ENCODE measurements at regions not wholly inside any gene's neighbourhood (a gene's known extent, or its start where the extent isn't known, plus 50 kb on each side); places are given as distances from the start of the nearest gene placed in this dataset.
"Not testable (repeated sequence)": the region's sequence is repeated elsewhere in the genome, so short reads cannot be mapped to it uniquely, and the experiment has no call there.

- DNase-seq: no peak
Measured at GRCh38 chr12:32010631-32011336, 51.6 kb downstream of the RESF1 start.

- no peak for DNase-seq
Measured at GRCh38 chr12:32012249-32012785, 53.1 kb downstream of the RESF1 start.

- no peak for DNase-seq
Measured at GRCh38 chr12:32015036-32015435, 55.8 kb downstream of the RESF1 start.

DNA sequence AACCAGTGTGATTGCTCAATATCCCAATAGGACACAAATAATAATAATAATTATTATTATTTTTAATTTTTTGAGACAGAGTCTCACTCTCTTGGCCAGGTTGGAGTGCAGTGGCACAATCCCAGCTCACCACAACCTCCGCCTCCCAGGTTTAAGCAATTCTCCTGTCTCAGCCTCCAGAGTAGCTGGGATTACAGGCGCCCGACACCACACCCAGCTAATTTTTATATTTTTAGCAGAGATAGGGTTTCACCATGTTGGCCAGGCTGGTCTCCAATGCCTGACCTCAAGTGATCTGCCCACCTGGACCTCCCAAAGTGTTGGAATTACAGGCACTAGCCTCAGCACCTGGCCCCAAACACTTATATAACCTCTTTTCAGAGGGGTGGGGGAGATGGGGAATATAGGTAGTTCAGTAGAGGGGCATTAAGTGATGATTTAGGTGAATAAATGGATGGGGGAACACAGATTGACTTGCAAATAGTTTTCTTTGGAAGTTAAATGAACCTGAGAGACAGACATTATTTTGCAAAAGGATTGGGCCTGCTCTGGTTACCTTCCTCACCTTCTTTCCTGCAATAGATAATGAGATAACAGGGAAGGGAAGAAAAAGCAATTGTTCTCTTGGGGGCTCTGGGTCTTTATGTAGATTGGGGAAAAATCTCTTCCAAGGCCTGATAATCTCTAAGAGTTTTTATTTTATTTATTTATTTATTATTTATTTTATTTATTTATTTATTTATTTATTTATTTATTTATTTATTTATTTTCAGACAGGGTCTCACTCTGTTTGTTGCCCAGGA lies 57.7 kb downstream of the RESF1 start:
- no peak for DNase-seq

GRCh38 chr12:32021346-32021773 lies 62.1 kb downstream of the RESF1 start:
- DNase-seq: no peak

GRCh38 chr12:32022387-32022786 lies 63.2 kb downstream of the RESF1 start:
- not testable (repeated sequence) for DNase-seq

DNA sequence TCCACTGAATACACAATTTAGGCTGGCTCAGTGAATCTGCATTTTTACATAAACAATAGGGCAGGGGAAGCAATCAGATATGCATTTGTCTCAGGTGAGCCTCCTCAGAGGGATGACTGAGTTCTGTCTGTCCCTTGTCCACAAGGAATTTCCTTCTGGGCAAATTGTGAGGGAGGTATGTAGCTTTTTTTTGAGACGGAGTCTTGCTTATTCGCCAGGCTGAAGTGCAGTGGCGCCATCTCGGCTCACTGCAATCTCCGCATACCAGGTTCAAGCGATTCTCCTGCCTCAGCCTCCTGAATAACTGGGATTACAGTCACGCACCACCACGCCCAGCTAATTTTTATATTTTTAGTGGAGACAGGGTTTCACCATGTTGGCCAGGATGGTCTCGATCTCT lies 64.6 kb downstream of the RESF1 start:
- DNase-seq: not testable (repeated sequence)

GRCh38 chr12:32024884-32025592 lies 65.8 kb downstream of the RESF1 start:
- no peak for DNase-seq

GRCh38 chr12:32025906-32026305 lies 66.7 kb downstream of the RESF1 start:
- no peak for DNase-seq

DNA sequence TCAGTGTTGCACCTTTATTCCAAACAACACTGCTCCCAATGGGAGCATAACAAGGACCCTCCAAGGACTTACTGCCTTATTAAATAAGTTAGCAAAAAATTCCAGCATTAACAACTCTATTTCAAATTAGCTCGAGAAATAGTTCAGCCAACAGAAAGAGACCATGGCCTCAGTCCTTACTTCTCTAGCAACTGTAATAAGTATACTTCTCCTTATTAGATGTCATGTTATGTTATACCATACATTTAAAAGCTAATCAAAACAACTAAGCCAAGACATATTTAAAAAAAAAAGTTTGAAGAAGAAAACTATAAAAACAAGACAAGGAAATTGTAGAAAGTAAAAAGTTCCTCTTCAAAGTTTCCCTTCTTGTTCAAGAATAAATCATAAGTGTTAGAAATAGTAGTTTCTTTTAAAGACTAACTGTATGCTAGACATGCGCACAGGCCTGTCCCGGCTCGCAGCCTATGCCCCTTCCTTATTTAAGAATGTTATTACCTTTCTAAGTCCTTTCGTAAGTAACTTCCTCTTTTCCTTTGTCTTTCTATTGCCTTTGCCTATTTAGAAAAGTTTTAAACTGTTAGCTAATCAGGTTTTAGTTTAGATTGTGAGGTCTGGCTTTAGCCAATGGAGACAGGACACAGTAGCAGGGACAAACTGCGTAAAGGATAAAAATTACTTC lies 68.6 kb downstream of the RESF1 start:
- no peak for DNase-seq

DNA sequence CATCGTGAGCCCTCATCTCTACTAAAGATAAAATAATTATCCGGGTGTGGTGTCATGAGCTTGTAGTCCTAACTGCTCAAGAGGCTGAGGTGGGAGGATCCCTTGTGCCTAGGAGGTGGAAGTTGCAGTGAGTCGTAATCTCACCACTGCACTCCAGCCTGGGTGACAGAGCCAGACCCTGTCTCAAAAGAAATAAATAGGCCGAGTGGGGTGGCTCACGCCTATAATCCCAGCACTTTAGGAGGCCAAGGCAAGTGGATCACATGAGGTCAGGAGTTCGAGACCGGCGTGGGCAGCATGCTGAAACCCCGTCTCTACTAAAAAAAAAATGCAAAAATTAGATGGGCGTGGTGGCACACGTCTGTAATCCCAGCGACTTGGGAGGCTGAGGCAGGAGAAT lies 70.9 kb downstream of the RESF1 start:
- no peak for DNase-seq

DNA sequence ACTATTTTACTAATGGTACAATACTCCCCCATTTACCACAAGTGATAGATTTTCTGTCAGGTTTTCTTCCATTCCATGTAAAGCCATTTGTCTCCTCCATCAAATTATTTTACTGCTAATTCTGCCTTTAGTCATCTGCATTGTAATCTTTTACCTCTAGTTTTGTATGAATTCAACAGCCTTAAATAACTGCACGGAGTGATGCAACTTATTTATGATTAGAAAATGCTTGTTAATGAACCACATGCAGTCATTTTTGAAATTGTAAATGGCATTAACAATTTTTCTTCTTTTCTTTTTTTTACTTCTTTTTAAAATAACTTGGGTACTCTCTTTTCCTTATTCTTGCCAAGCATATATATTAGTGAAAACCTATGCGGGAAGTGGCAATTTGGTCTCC lies 71.5 kb downstream of the RESF1 start:
- DNase-seq: no peak

DNA sequence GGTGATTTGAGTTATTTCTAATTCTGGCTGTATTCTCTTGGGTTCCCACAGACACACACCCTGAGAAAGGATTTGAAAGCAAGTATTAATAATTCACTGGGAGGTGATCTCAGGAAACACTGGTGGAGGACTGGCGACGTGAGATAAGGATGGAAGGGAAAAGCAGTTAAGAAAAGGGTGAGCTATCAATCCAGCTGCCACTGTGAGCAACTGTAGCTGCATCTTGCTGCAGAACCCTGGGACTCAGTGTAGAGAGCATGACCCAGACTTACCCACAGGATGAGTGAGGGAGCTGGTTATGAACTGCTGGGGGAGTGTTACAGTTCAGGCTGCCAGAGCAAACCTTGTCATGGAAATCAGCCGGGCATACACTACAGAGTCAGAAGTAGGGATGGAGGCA lies 71.9 kb downstream of the RESF1 start:
- no peak for DNase-seq

DNA sequence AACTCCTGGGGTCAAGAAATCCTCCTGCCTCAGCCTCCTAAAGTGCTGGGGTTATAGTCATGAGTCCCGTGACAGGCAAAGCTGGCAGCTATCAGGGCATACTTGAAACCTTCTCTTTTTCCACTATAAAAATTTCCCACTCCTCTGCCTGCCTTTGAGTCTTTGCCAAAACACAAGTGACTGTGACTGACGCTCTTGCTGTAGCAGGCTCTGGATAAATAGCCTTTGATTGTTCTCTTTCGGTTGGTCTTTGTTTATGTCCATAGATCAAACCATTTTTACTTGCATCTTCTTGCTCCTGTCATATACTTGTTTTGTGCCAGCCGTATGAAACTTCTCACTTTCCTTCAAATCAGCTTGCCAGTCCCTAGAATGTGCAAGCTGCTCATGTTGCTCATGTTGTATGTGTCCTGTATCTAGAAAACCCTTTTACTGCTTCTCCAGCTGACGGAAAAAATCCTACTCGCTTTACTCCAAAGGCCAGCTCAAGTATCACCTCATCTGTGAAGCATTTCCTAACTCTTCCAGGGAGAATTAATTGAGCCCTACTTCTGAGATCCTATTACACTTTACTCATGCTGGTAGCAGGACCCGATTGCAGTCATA lies 73.1 kb downstream of the RESF1 start:
- DNase-seq: no peak

- no peak for DNase-seq
Measured at GRCh38 chr12:32033406-32033805, 73.2 kb upstream of the BICD1 start.

DNA sequence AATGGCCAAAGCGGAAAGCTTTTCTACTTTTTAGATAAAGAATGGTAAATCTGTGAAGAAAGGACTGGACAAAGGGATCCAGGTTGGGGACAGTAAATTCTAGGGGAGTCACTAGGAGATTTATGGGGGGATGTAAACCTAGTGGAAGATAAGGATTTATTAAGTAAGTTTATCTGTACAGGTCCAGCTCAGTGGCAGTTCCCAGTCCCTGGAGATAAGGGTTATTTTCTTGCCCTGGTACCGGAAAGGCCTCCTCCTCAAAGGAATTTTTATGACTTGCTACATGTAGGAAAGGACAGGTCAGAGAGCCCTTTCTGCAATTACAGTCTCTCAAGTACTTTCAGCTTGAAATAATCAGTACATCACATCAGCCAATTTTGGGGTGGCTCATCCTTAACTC lies 72.6 kb upstream of the BICD1 start:
- DNase-seq: no peak

DNA sequence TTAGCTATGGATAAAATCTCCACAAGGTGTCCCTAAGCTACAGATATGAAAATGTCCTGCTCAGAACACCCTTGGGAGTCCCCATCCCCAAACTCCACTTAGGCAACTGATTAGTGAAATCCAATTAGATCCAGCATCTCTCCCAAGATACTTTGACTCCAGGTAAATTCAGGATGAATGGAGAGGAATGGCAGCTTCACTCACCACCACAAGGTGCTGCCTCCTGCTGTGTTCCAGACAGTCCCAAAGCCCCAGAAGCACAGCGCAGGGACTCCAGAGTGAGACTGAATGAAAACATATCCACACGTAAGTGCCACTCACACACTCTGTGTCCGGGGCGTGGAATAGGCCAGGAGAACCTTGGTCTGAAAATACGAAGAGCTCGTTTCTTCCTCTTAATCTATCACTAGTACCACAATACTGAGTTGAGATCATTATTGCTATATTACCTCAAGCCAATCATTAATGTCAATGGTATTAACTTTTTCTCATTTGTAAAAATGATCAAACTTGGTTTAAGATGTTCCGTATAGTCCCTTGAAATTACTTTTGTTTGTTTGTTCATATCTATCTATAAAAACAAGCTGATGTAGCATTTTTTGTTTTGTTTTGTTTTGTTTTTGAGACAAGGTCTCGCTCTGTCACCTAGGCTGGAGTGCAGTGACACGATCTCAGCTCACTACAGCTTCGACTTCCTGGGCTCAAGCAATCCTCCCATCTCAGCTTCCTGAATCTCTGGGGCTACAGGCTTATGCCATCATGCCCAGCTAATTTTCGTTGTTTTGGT lies 70.0 kb upstream of the BICD1 start:
- DNase-seq: no peak

DNA sequence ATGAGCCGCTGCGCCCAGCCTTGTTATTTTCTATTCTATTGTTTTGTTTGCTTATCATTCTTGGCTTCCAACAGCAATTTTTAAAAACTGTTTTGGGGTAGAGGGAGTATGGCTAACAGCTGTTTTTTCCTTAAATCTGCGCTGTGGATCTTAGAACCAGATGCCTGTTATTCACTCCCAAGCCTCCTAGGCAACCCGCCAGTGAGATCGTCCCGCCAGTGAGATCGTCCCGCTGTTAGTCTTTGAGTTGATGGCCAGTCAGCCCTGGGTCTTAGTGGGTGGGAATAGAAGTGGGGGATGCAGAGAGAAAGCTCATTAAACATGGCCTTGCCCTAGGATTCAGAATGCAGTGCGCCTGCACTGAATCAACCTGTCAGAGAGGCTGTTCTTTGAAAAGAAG lies 67.3 kb upstream of the BICD1 start:
- no peak for DNase-seq

DNA sequence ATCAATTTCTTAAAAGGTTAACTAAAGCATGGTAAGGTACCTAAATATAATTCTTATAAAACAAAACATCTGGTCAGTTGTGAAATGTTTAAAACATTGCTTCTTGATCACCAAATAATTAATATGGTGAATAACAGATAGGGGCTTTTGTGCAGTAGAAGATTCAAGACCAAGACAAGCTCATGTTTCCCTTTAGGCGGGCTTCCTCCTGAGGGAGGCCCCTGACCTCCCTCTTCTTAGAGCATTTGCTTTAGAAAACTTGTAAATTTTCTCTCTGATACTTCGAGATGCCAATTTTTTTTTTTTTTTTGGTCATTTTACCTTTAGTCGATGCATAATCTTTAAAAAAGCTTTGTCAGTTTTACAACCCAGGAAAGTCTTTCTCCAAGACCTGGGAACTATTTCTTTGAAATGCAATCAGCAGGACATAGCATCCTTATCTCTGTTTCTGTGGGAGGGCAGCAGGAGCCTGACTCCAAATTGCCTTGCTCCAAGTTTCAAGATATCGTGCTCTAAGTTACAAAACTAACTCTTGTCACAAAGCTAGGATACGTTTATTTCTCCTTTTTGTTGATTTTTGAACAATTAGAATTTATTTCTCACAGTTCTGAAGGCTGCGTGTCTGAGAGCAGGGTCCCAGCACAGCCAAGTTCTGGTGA lies 66.6 kb upstream of the BICD1 start:
- DNase-seq: no peak

GRCh38 chr12:32043928-32044549 lies 62.6 kb upstream of the BICD1 start:
- DNase-seq: no peak
